Stimulated activated naive CD8-positive, alpha-beta T cell treated with anti-CD3 and anti-CD28 coated beads, Interleukin-15, Interleukin-2, amounts not matched to agents 100 ng/mL and 50 ng/mL, for 24 hours (primary cell): ENCODE measurements at regions not wholly inside any gene's neighbourhood (a gene's known extent, or its start where the extent isn't known, plus 50 kb on each side); places are given as distances from the start of the nearest gene placed in this dataset.

Experiments
- H3K27ac Mint-ChIP-seq: one replicate; pipeline ENCODE4 v1.8.0; 2021; ENCODE audit warnings: mild to moderate bottlenecking, mixed read lengths
- H3K27me3 Mint-ChIP-seq: one replicate; pipeline ENCODE4 v1.8.0; 2021; ENCODE audit warnings: mixed read lengths
- H3K36me3 Mint-ChIP-seq: one replicate; pipeline ENCODE4 v1.8.0; 2021; ENCODE audit warnings: low read depth, mixed read lengths
- H3K4me1 Mint-ChIP-seq: one replicate; pipeline ENCODE4 v1.8.0; 2021; ENCODE audit warnings: low read depth, mixed read lengths
- H3K4me3 Mint-ChIP-seq: one replicate; pipeline ENCODE4 v1.8.0; 2021; ENCODE audit warnings: mild to moderate bottlenecking, mixed read lengths
- H3K9me3 Mint-ChIP-seq: one replicate; pipeline ENCODE4 v1.8.0; 2021; ENCODE audit warnings: mixed read lengths

DNA sequence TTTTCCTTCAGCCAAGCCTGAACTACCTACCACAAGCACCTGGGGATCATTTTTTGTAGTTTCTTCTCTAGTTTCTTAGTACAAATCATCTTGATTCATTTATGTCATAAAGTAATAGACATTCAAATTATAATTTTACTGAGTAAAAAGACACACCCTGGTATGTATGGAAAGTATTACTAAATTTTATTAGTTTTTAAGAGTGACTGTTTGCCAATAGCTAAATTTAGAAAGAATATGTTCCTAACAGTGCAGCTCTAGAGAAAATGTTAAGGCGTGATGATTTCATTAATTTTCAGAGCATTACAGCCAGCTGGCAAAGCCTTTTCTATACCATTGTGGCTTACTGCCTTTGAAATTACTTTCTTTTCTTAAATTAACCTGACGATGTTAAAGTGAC, 612.0 kb upstream of the KCNMB2 start:
- Mint-ChIP-seq H3K4me3 (no peak overlapping the region), H3K4me1 (peaks cover 10% of the 10 kb centered on the region), H3K36me3 (no peaks in the 10 kb centered on the region), H3K27me3 (no peaks in the 10 kb centered on the region), H3K9me3 (peaks cover 1% of the 10 kb centered on the region), H3K27ac (no peak overlapping the region)

DNA sequence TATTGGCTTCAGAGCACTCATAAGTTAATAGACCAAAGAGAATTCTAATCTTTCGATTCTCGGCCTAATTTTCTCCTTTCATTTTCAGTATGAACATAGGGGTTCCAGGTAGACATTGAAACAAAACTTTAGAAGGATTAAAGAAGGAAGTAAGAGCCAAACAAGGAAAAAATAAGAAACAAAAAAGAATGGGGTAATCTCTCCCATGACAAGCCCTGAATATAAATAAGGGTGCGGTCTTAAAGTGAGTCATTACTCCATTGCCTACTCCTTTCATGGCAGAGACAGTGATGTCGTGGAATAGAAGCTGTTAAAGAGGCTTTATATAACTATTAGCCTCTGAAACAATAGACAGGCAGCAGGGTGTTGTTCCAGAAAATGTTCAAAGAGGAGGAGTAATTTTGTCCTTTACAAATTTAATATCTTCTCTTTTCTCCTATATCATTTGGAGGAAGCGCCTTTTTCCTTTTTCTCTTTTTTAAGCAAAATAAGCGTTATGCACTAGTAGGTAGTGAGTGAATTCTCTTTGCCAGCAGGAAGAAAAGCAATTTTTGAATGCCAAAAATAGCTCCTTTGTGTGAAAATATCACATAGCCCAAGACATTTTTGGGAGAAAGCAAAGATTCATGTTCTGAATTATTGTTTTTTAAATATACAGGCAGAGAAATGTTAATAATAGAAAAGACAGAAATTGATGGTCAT, 607.9 kb upstream of the KCNMB2 start:
- H3K4me3 Mint-ChIP-seq, result no peak overlapping the region
- H3K27me3 Mint-ChIP-seq, result no peaks in the 10 kb centered on the region
- no peaks in the 10 kb centered on the region for H3K36me3 Mint-ChIP-seq
- H3K4me1 Mint-ChIP-seq, result peaks cover 16% of the 10 kb centered on the region
- H3K27ac Mint-ChIP-seq, result no peak overlapping the region
- peaks cover 4% of the 10 kb centered on the region for H3K9me3 Mint-ChIP-seq

DNA sequence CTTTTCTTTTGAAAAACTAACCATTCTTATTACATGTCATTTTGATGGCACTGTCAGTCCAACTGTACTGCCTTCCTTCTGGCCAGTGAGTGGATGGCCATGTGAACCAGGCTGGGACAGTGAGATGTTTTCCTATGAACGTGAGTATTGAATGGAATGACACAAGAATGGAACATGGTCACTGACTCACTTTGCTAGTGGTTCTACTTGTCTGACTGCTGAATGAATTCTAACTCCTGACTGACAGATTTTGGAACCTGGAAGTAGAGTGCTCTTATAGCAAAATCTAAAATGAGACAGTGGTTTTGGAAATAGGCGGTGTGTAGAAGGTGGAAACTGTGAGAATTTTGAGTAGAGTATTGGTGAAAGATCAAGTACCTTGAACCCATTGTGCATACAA, 606.9 kb upstream of the KCNMB2 start:
- H3K36me3 Mint-ChIP-seq, result no peaks in the 10 kb centered on the region
- no peak overlapping the region for H3K4me3 Mint-ChIP-seq
- H3K27ac Mint-ChIP-seq, result no peak overlapping the region
- peaks cover 4% of the 10 kb centered on the region for H3K9me3 Mint-ChIP-seq
- peaks cover 16% of the 10 kb centered on the region for H3K4me1 Mint-ChIP-seq
- no peaks in the 10 kb centered on the region for H3K27me3 Mint-ChIP-seq

DNA sequence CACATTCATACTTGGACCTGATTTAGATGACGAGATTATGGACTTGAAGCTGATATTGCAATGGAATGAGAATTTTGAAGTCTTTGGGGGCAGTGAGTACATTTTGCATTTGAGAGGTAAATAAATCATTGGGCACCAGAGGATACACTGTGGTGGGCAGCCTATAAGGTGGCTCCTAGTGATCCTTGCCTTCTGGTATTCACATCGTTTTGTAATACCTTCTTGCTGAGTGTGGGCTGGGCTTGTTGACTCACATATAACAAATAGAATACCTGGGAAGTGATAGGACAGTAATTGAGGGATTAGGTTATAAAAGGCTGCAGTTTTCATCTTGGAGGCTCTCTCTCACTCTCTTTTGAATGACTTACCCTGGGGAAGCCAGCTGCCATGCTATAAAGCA, 605.5 kb upstream of the KCNMB2 start:
- Mint-ChIP-seq H3K27me3 (no peaks in the 10 kb centered on the region), H3K4me1 (peaks cover 16% of the 10 kb centered on the region), H3K27ac (no peak overlapping the region), H3K9me3 (peaks cover 4% of the 10 kb centered on the region), H3K36me3 (no peaks in the 10 kb centered on the region), H3K4me3 (no peak overlapping the region)

DNA sequence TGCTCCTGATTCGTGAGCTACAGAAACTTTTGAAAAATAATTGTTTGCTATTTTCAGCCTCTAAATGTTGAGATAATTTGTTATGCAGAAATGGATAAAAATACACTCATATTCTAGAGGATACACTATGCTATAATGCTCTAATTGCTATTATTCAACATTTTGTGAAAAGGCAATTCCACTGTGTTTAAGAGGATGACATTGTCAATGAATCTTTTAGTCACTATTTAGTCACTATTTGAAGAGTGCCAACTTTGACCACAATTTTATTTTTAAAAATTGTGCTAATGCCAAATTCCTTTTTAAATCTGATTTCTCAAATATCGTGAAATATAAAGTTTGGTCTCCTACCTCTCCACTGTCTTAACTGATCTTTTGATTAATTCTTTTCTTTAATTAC, 604.9 kb upstream of the KCNMB2 start:
- no peaks in the 10 kb centered on the region for H3K36me3 Mint-ChIP-seq
- H3K27me3 Mint-ChIP-seq, result no peaks in the 10 kb centered on the region
- H3K4me1 Mint-ChIP-seq, result peaks cover 16% of the 10 kb centered on the region
- no peak overlapping the region for H3K27ac Mint-ChIP-seq
- H3K9me3 Mint-ChIP-seq, result peaks cover 4% of the 10 kb centered on the region
- H3K4me3 Mint-ChIP-seq, result no peak overlapping the region

DNA sequence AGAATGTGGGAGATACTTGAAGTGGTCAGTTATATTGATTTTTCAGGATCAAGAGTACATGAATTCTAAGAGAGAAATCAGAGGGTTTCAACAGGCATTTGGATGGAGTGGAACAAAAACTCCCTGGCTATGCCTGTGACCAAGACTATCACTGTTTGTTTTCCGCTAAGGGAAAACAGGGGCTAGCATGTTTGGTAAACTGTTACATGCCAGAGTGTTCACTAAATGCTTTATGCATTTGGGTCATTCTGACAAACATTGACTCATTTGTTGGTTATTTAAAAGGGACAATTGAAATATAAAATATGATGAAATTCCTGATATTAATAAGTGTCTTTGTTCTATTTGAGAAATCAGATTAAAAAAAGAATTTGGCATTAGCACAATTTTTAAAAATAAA, 603.9 kb upstream of the KCNMB2 start:
- Mint-ChIP-seq H3K9me3 (peaks cover 4% of the 10 kb centered on the region), H3K36me3 (no peaks in the 10 kb centered on the region)

DNA sequence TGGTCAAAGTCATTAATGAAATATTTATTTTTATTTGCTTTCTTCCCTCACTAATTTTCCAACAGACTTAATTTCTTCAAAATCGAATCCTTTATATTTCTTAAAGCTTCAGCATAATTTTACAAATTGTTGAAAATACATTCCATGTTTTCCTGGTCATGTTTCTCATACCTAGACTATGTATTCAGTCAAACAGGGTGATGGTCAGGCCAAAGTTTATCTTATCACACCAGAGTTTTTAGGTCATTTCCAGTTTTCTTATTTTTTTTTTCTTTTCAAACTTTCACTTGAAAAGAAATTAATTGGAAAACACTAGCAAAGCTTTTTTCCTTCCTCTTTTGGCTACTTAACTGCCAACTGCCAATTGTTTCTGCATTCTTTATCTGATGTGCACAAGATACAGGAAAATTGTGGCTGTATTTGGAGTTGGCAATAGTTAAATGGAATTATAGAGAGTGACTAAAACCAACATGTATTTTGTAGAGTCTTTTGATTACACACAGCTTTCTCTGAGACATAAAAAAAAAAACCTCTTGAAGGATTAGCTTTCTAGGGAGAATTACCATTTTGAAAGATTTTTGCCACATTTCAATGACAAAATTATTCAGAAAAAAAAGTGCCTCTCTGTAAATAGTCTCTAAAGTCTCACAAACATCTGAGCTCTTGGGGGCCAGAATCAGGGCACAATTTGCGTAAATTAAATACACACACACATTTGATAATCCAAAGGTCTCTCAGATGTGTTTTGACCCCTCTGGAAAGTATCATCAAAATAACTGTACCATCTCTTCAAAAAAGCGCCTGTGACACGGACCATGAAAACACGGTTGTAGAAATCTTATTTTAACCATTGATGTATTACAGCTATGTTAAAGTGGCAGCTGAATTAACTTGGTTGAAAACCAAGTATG, 603.2 kb upstream of the KCNMB2 start:
- Mint-ChIP-seq H3K27ac (no peak overlapping the region), H3K4me1 (peaks cover 16% of the 10 kb centered on the region), H3K9me3 (peaks cover 4% of the 10 kb centered on the region), H3K27me3 (no peaks in the 10 kb centered on the region), H3K36me3 (no peaks in the 10 kb centered on the region), H3K4me3 (no peak overlapping the region)

More for the DNA sequence above, 603.9 kb upstream of the KCNMB2 start:
- Mint-ChIP-seq H3K4me3 (no peak overlapping the region), H3K27me3 (no peaks in the 10 kb centered on the region), H3K4me1 (peaks cover 16% of the 10 kb centered on the region), H3K27ac (no peak overlapping the region)

DNA sequence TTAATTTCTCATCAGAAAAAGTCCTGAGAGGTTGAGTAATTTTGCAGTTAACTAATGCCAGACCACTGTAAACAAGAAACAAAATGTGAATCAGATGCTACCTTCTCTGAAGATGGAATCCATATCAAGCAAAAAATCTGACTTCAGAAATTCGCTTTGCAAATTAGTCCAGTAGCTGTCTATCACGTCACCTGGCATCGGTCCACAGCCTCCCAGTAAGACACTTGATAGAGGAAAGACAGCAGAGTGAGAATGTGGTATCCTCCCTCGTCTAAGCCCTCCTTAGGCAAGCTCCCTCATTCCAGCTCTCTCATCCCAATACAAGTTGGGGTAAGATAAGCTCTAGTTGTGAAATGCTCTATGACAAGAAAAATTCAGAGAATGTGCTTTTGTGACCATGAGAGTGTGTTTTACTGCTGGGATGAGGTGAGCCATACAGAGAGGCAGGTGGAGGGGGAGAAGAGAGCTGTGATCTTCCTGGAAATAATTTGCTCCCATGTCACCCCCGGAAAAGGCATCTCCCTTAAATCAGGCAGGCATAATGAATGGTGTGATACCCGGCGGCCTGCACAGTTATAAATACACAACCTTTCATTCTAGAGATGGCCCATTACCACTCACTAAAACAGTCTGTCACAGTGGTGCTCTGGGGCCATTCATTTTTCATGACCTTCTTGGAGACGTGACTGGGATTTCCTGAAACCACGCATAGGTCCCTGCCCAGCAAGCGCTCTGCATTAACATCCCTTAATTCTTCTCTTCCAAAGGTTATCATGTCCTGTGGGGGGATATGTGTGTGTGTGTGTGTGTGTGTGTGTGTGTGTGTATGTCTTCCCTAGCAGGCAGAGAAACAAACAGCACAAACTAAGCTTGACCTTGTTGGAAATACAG, 602.0 kb upstream of the KCNMB2 start:
- Mint-ChIP-seq H3K4me3 (no peak overlapping the region), H3K4me1 (peaks cover 6% of the 10 kb centered on the region), H3K27me3 (no peaks in the 10 kb centered on the region), H3K9me3 (peaks cover 3% of the 10 kb centered on the region), H3K27ac (no peak overlapping the region), H3K36me3 (no peaks in the 10 kb centered on the region)

DNA sequence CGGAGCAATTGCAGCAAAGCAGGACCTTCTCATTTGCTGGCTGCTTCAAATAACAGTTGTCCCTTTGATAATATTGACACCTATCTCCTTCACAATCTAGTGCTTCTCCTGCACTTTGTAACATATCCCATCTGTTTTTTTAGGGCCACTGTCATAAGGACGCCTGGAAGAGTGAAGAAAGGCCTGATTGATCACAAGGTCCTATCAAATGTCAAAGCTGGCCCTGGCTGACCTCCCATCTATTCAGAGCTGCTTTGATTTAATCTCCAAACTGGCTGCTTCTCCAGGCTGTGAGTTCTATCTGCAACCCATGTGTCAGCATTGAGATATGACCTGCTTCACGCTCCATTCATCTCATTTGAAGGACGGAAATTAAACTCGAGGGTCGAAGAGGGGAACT, 601.2 kb upstream of the KCNMB2 start:
- H3K4me3 Mint-ChIP-seq, result no peak overlapping the region
- H3K36me3 Mint-ChIP-seq, result no peaks in the 10 kb centered on the region
- no peak overlapping the region for H3K27ac Mint-ChIP-seq
- H3K9me3 Mint-ChIP-seq, result no peaks in the 10 kb centered on the region
- no peaks in the 10 kb centered on the region for H3K4me1 Mint-ChIP-seq
- no peaks in the 10 kb centered on the region for H3K27me3 Mint-ChIP-seq

DNA sequence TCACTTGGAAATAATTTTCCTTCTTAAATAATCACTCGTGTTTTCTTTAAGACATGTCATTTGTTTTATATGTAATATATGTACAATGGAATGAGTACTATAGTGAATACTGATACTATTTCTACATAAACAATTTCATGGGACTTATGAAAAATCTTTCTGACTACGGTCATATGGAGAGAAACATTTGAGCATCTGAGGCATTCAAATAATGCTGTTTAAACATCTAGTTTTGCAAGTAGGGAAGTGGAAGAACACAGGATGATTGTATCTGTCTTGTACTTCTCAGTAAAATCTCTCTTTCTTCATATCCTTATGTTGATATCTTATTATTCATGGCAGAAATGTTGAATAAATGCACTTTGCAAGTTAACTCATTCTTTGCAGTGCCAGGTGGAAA, 599.5 kb upstream of the KCNMB2 start:
- H3K27me3 Mint-ChIP-seq, result no peaks in the 10 kb centered on the region
- no peak overlapping the region for H3K27ac Mint-ChIP-seq
- H3K9me3 Mint-ChIP-seq, result no peaks in the 10 kb centered on the region
- H3K4me1 Mint-ChIP-seq, result no peaks in the 10 kb centered on the region
- no peaks in the 10 kb centered on the region for H3K36me3 Mint-ChIP-seq
- H3K4me3 Mint-ChIP-seq, result no peak overlapping the region

DNA sequence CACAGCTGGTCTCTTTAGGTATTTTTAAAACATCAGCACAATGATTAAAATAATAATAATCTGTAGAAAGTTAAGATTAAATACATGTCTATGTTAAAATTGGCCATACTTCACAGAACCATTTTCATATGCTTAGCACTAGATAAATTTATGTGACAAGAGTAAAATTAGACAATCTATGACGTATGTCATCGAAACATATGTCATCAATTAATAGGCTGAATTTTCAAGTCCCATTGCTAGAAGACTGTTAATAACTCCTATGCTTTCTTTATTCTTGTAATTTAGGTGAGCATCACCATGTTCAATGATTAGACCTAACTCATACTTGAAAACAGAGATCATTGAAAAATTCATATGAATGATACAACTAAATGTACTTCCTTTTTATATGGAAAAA, 593.3 kb upstream of the KCNMB2 start:
- no peaks in the 10 kb centered on the region for H3K27me3 Mint-ChIP-seq
- peaks cover 29% of the 10 kb centered on the region for H3K4me1 Mint-ChIP-seq
- peaks cover 4% of the 10 kb centered on the region for H3K36me3 Mint-ChIP-seq
- no peak overlapping the region for H3K4me3 Mint-ChIP-seq
- no peak overlapping the region for H3K27ac Mint-ChIP-seq
- H3K9me3 Mint-ChIP-seq, result peaks cover 7% of the 10 kb centered on the region

DNA sequence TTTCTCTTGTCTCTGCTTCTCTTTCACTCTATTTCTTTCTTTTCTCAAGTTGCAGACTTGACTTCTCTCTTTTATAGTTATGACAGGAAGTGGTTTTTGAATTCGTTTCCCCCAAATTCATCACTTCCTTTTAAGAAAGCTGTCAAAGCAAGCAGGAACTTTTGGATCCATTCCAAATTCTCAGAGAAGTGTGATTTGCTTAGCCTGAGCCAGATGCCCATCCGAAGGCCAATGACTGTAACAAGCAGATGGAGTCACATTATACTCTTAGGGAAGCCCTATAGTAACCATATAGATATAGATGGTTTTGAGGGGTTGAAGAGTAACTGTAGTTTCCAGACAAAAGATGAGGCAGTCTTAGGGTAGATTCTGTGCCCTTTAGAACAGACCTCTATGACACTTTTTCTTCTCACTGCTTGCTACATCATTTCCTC, 592.0 kb upstream of the KCNMB2 start:
- Mint-ChIP-seq H3K36me3 (peaks cover 4% of the 10 kb centered on the region), H3K27me3 (no peaks in the 10 kb centered on the region), H3K4me3 (peak overlapping the region; percentile 37), H3K4me1 (peaks cover 29% of the 10 kb centered on the region), H3K27ac (peak overlapping the region; percentile 82), H3K9me3 (peaks cover 7% of the 10 kb centered on the region)

DNA sequence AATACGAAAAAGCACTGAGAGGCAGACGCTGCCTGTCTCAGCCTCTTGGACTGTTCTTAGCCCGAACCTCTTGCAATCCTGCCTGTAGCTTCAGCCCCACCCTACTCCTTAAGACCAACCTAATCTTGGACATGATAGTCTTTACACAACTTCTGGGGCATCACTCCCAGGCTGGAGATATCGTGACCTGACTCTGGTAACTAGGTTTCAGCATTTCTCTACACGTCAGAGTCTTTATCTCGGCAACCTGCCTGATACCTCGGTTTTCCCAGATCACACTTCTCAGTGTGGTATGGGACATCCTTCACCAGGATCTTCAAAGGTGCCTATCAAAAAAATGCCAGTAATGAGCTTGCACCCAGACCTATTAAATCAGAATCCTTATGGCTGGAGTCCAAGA, 590.2 kb upstream of the KCNMB2 start:
- H3K27ac Mint-ChIP-seq, result no peak overlapping the region
- H3K36me3 Mint-ChIP-seq, result peaks cover 4% of the 10 kb centered on the region
- no peak overlapping the region for H3K4me3 Mint-ChIP-seq
- peaks cover 7% of the 10 kb centered on the region for H3K9me3 Mint-ChIP-seq
- H3K27me3 Mint-ChIP-seq, result no peaks in the 10 kb centered on the region
- peaks cover 29% of the 10 kb centered on the region for H3K4me1 Mint-ChIP-seq

DNA sequence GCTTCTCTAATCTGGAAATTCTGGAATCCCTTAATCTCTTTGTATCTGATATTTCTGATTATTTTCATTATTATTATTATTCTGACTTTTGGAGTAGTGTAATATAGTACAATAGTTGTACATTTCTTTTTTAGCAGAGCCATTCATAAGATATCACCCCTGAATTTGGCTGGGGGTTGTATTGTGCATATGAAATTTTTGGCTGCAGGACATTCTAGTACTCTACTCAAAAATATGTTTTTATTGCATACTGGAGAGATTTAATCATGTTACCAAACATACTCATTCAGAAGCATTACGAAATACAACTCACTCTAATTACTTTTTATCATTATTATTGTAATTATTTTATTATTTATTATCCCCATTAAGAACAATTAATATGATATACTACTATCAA, 589.7 kb upstream of the KCNMB2 start:
- H3K4me3 Mint-ChIP-seq, result no peak overlapping the region
- H3K36me3 Mint-ChIP-seq, result peaks cover 4% of the 10 kb centered on the region
- peaks cover 7% of the 10 kb centered on the region for H3K9me3 Mint-ChIP-seq
- no peaks in the 10 kb centered on the region for H3K27me3 Mint-ChIP-seq
- H3K27ac Mint-ChIP-seq, result no peak overlapping the region
- peaks cover 29% of the 10 kb centered on the region for H3K4me1 Mint-ChIP-seq

DNA sequence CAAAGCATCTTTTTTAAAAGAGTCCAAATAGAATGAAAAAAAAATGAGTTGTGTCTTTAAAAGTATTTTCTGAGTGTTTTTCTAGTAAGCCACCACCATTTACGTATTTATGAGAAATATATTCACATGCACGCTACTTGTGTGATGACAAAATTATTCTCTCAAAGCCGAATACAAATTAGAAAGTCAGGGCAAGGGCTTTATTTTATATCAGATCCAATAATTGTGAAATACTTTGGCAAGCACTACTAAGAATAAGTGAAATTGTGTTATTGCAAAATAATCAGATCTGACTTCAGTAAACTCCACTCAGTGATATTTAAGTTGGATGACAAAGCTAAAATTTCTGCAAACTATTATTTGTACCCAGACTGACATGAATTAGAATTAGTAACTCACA, 589.3 kb upstream of the KCNMB2 start:
- peaks cover 7% of the 10 kb centered on the region for H3K9me3 Mint-ChIP-seq
- H3K27me3 Mint-ChIP-seq, result no peaks in the 10 kb centered on the region
- H3K27ac Mint-ChIP-seq, result no peak overlapping the region
- H3K4me3 Mint-ChIP-seq, result no peak overlapping the region
- peaks cover 4% of the 10 kb centered on the region for H3K36me3 Mint-ChIP-seq
- H3K4me1 Mint-ChIP-seq, result peaks cover 29% of the 10 kb centered on the region
